Neural cell (in vitro differentiated cells): ENCODE measurements at regions not wholly inside any gene's neighbourhood (a gene's known extent, or its start where the extent isn't known, plus 50 kb on each side); places are given as distances from the start of the nearest gene placed in this dataset.

Source experiments
- H2AFZ ChIP-seq: fragments of 200-600, 300-800 bp; sonication (generic), shearing (Covaris generic); 2 replicates; pipeline ENCODE4 v1.6.0; 2014; ENCODE audit warnings: low read depth, mild to moderate bottlenecking, antibody characterized with exemption, low read length, moderate library complexity
- H3F3A ChIP-seq: fragments of 200-600 bp; shearing (Covaris generic); 2 replicates; pipeline ENCODE4 v1.6.1; 2016; ENCODE audit warnings: mild to moderate bottlenecking, moderate library complexity, mixed read lengths, antibody characterized with exemption, low read length; ENCODE audit not compliant: insufficient read depth, poor library complexity, severe bottlenecking
- H3K27ac ChIP-seq: fragments of 200-600, 300-800 bp; sonication (generic), shearing (Covaris generic); 2 replicates; pipeline ENCODE4 v1.5.1; 2014; ENCODE audit warnings: mild to moderate bottlenecking, low read length, moderate library complexity
- H3K27me3 ChIP-seq: fragments of 300-800, 200-600 bp; sonication (generic), shearing (Covaris generic); 2 replicates; pipeline ENCODE4 v1.6.0; 2014; ENCODE audit warnings: mild to moderate bottlenecking, low read depth, low read length, moderate library complexity; ENCODE audit not compliant: insufficient read depth
- H3K36me3 ChIP-seq: fragments of 300-800, 200-600 bp; sonication (generic), shearing (Covaris generic); 2 replicates; pipeline ENCODE4 v1.5.1; 2014; ENCODE audit warnings: mild to moderate bottlenecking, antibody characterized with exemption, low read length, moderate library complexity; ENCODE audit not compliant: insufficient read depth
- H3K4me2 ChIP-seq: fragments of 300-800, 200-600 bp; sonication (generic), shearing (Covaris generic); 2 replicates; pipeline ENCODE4 v1.6.0; 2014; ENCODE audit warnings: mild to moderate bottlenecking, low read length
- H3K4me3 ChIP-seq: fragments of 300-800, 200-600 bp; sonication (generic), shearing (Covaris generic); 2 replicates; pipeline ENCODE4 v1.5.1; 2014; ENCODE audit warnings: mild to moderate bottlenecking, low read length, moderate library complexity
- H3K79me2 ChIP-seq: fragments of 200-600 bp; shearing (Covaris generic); replicated peaks from 2 replicates; pipeline ENCODE4 v1.6.0; 2014; ENCODE audit warnings: mild to moderate bottlenecking, low read length, moderate library complexity; ENCODE audit not compliant: insufficient read depth
- H3K9ac ChIP-seq: fragments of 300-800, 200-600 bp; sonication (generic), shearing (Covaris generic); 2 replicates; pipeline ENCODE4 v1.6.1; 2016; ENCODE audit warnings: mild to moderate bottlenecking, low read length, mixed read lengths
- H3K9me2 ChIP-seq: fragments of 200-600 bp; shearing (Covaris generic); 2 replicates; pipeline ENCODE4 v1.6.1; 2016; ENCODE audit warnings: mild to moderate bottlenecking, low read length, mixed read lengths; ENCODE audit not compliant: insufficient read depth
- H3K9me3 ChIP-seq: fragments of 200-600, 300-800 bp; sonication (generic), shearing (Covaris generic); 2 replicates; pipeline ENCODE4 v1.6.1; 2016; ENCODE audit warnings: mild to moderate bottlenecking, mixed run types, low read length, moderate library complexity, mixed read lengths
- H4K20me1 ChIP-seq: fragments of 200-600 bp; shearing (Covaris generic); 2 replicates; pipeline ENCODE4 v1.6.1; 2016; ENCODE audit warnings: mild to moderate bottlenecking, mixed run types; ENCODE audit not compliant: insufficient read depth
- CTCF ChIP-seq: fragments of 450-650 bp; IDR thresholded peaks from 2 replicates; pipeline ENCODE4 v1.5.1; 2014; ENCODE audit warnings: antibody characterized with exemption, mild to moderate bottlenecking, moderate library complexity; ENCODE audit not compliant: poor library complexity, severe bottlenecking
- EP300 ChIP-seq: fragments of 450-650 bp; conservative IDR thresholded peaks from 2 replicates; pipeline ENCODE4 v1.6.1; 2014; ENCODE audit warnings: antibody characterized with exemption, mild to moderate bottlenecking, moderate library complexity; ENCODE audit not compliant: poor library complexity, severe bottlenecking
- EZH2 ChIP-seq: fragments of 200-600, 300-800 bp; shearing (Covaris generic), sonication (generic); IDR thresholded peaks from 2 replicates; pipeline ENCODE4 v1.6.1; 2014; ENCODE audit warnings: antibody characterized with exemption, low read length, borderline replicate concordance, mild to moderate bottlenecking; ENCODE audit not compliant: insufficient read depth, poor library complexity, severe bottlenecking
- MXI1 ChIP-seq: fragments of 450-650 bp; conservative IDR thresholded peaks from 2 replicates; pipeline ENCODE4 v1.6.1; 2014; ENCODE audit warnings: antibody characterized with exemption, mild to moderate bottlenecking; ENCODE audit not compliant: poor library complexity, severe bottlenecking
- POLR2AphosphoS5 ChIP-seq: IDR thresholded peaks from 2 replicates; pipeline ENCODE4 v1.6.1; 2012
- RAD21 ChIP-seq: fragments of 450-650 bp; conservative IDR thresholded peaks from 2 replicates; pipeline ENCODE4 v1.6.1; 2014; ENCODE audit warnings: antibody characterized with exemption, mild to moderate bottlenecking, moderate library complexity
- REST ChIP-seq: IDR thresholded peaks from 2 replicates; pipeline ENCODE4 v1.6.1; 2012; ENCODE audit warnings: borderline replicate concordance
- SMC3 ChIP-seq: fragments of 450-650 bp; conservative IDR thresholded peaks from 2 replicates; pipeline ENCODE4 v1.6.1; 2014; ENCODE audit warnings: antibody characterized with exemption, mild to moderate bottlenecking, moderate library complexity; ENCODE audit not compliant: poor library complexity
- TAF1 ChIP-seq: IDR thresholded peaks from 2 replicates; pipeline ENCODE4 v1.6.1; 2012; ENCODE audit warnings: low read depth

- H3K9ac ChIP-seq: no peak overlapping the region
- H3K9me2 ChIP-seq: no peaks in the 10 kb centered on the region
- H3K79me2 ChIP-seq: no peaks in the 10 kb centered on the region
- H3K27me3 ChIP-seq: no peaks in the 10 kb centered on the region
- no peak overlapping the region for H2AFZ ChIP-seq
- H3K4me2 ChIP-seq: no peak overlapping the region
- H3K9me3 ChIP-seq: peaks cover 6% of the 10 kb centered on the region
- no peak overlapping the region for H3K4me3 ChIP-seq
- no peak overlapping the region for H3K27ac ChIP-seq
- H3F3A ChIP-seq: no peaks in the 10 kb centered on the region
- TF ChIP-seq CTCF (no peak), REST (no peak), EZH2 (no peak), SMC3 (no peak), TAF1 (no peak), EP300 (no peak)
- H4K20me1 ChIP-seq: no peaks in the 10 kb centered on the region
- H3K36me3 ChIP-seq: no peaks in the 10 kb centered on the region
Observed at GRCh38 chr17:12312692-12313091, 292.0 kb downstream of the MAP2K4 start.

- H3K27ac ChIP-seq: no peak overlapping the region
Observed at GRCh38 chr17:12313786-12314185, 293.1 kb downstream of the MAP2K4 start.

More at GRCh38 chr17:12313786-12314185, 293.1 kb downstream of the MAP2K4 start:
- no peaks in the 10 kb centered on the region for H3K36me3 ChIP-seq
- H3F3A ChIP-seq: no peaks in the 10 kb centered on the region
- no peak overlapping the region for H2AFZ ChIP-seq
- H3K9ac ChIP-seq: no peak overlapping the region
- H3K9me3 ChIP-seq: peaks cover 6% of the 10 kb centered on the region
- no peaks in the 10 kb centered on the region for H3K79me2 ChIP-seq
- H3K27me3 ChIP-seq: no peaks in the 10 kb centered on the region
- no peaks in the 10 kb centered on the region for H4K20me1 ChIP-seq
- H3K9me2 ChIP-seq: no peaks in the 10 kb centered on the region
- no peak overlapping the region for H3K4me2 ChIP-seq
- no peak overlapping the region for H3K4me3 ChIP-seq
- TF ChIP-seq TAF1 (no peak), EZH2 (no peak), CTCF (no peak), POLR2AphosphoS5 (no peak), MXI1 (no peak), REST (no peak), EP300 (no peak), SMC3 (no peak), RAD21 (no peak)
